AML-193 (cell line): ENCODE measurements at regions not wholly inside any gene's neighbourhood (a gene's known extent, or its start where the extent isn't known, plus 50 kb on each side); places are given as distances from the start of the nearest gene placed in this dataset.

Experiments used
- DNase-seq, 2 experiments: peaks; one replicate each; lab custom pipeline; 2025; lab: John Stamatoyannopoulos, UW

DNA sequence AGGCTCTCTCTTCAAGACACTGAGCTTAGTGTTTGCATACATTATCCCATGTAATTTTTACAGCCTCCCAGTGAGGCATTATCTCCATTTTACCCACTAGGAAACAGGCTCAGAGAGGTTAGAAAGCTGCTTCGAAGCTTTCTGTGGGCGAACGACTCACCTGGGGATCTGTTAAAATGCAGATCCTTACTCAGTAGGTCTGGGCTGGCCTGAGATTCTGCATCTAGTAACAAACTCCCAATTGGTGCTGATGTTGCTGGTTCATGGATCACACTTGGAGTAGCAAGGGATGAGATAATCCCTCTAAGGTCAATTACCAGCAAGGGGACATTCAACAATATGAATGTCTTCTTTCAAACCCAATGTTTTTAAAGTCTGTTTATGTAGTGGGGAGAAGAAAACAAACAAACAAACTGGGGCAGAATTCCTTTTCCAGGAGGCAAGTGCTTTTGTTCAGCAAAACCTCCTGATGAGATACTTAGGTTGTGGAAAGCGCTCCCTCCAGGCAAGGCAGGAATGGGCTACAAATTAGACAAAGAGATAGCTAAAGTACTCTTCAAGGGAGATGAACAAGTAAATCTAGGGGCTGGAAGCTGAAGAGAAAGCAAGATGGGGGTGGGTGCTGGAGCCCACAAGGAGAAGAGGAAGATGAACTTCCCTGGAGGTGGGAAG is 311.9 kb downstream of the SHQ1 start:
- DNase-seq: no peak

DNA sequence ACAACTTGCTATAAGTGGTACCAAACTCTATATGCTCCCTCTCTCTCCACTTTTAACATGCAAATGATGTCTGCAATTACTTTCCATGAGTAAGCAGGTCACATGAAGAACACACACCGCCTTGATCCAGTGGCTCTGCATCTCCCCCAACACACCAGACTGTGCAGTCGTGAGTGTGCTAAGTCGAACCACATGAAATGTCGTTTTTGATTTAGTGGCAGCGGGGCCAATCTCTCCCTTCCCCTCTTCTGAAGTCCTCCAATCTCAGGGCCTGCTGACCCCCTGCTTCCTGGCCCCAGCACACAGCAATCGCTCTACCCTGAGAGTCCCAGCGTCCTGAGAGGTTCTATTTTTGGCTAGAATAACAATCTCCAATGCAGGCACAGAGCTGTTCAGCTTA is 312.5 kb downstream of the SHQ1 start:
- no peak for DNase-seq

DNA sequence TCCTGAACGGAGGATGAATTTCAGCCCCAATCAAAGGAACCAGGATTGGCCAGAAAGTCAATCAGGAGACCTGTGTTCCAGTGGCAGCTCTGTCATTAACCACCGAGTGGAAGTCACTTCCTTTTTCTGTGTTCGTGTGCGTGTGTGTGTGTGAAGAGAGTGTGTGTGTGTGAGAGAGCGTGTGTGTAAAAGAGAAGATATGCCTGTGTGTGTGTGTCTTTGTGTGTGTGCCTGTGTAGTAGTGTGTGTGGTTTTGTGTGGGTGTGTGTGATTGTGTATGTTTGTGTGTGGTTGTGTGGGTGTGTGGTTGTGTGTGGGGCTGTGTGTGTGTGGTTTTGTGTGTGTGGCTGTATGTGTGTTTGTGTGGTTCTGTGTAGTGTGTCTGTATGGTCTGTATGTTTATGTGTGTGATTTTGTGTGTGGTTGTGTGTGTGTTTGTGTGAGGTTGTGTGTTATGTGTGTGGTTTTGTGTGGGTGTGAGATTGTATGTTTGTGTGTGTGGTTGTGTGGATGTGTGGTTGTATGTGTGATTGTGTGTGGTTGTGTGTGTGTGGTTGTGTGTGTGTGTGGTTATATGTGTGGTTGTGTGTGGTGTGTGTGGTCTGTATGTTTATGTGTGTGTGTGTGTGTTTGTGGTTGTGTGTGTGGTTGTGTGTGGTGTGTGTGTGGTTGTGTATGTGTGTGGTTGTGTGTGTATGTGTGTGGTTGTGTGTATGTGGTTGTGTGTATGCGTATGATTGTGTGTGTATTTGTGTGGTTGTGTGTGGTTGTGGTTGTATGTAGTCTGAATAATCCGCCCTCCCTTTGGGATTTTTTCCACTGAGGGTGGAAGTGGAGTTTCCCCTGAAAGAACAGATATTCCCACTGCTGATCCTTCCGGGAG is 314.4 kb downstream of the SHQ1 start:
- DNase-seq: peak; percentile 19 to 29

DNA sequence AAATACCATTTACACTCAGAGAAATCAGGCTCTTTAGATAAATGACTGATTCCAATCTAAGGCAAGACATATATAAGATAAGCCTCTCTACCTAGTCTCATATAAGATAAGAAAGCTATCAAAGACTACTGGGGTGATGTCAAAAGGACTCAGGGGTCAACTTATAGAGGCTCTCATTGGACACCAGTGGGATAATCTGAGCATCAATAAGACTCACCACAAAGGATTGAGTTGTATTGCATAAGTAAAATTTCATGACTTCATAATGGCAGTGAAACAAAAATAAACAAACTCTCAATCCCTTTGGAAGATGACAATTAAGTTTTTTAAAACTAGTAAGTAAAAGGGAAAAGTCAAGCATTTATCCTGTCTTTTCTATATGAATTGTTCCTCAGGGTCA is 317.8 kb downstream of the SHQ1 start:
- DNase-seq: no peak

DNA sequence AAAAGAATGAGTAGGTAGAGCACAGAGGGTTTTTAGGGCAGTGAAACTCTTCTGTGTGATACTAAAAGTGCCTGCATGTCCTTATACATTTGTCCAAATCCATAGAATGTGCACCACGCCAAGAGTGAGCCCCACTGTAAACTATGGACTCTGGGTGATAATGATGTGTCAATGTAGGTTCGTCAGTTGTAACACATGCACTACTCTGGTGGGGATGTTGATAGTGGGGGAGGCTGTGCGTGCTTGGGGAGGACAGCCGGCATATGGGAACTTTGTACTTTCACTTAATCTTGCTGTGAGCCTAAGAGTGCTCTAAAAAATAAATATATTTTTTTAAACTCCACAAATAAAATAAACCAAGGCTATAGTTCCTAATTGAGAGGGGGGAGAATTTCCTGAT is 319.2 kb downstream of the SHQ1 start:
- no peak for DNase-seq

DNA sequence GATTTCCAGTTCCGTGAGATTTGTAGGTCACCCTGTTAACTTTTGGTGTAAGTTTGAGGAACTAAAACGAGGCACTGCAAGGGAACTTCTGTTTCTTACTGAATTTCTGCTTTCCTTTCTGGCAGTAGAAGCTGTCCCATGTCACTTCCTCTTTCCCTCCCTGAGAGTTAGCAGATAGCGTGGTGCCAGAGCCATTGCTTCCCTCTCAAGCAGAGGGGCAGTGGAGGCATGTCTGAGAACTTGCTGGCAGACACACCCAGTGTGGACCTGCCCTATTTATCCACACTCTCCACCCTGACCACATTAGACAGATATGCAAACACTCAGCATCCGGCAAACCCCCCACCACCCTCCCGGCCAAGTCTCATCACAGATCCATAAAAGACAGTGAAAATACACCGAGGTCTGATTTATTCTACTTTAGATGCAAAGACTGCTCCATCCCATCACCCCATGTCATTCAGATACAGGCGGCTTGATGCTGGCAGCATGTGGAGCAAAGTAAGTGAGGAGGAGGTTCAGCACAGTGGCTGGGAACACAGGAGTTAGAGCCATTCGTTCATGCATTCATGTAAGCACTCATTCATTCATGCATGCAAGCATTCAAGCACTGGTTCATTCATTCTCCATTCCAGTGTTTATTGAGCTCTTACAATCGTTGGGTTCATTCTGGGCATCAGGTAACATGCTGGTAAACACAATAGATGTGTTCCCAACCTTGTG is 324.7 kb downstream of the SHQ1 start:
- DNase-seq: peak; percentile 99 to 100

DNA sequence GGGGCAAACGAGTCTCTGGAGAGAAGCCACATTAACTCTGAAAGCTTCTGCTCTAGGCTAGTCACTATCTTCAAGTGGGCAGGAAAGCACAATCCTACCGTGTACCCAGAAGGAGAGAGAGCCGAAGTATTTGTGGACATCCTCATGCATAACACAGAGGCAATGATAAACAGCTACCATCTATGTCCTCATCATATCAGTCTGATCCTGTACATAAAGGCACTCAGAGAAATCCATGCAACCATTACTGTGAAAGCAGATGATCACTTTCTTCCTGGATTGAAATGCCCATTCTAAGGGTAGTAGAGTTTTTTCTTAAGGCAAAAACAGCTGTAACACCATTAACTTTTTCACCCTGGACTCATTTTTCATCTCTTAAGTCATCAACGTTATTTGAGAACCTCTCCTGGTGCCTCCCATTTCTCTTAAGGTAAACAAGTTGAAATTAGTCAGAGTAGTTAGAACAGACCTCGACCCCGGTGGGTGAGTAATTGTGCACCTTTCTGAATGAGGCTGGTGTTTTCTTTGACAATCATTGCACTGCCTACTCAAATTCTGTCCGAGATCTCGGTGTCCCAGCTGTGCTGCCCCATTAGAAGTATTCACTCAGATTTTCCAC is 327.4 kb downstream of the SHQ1 start:
- no peak for DNase-seq

DNA sequence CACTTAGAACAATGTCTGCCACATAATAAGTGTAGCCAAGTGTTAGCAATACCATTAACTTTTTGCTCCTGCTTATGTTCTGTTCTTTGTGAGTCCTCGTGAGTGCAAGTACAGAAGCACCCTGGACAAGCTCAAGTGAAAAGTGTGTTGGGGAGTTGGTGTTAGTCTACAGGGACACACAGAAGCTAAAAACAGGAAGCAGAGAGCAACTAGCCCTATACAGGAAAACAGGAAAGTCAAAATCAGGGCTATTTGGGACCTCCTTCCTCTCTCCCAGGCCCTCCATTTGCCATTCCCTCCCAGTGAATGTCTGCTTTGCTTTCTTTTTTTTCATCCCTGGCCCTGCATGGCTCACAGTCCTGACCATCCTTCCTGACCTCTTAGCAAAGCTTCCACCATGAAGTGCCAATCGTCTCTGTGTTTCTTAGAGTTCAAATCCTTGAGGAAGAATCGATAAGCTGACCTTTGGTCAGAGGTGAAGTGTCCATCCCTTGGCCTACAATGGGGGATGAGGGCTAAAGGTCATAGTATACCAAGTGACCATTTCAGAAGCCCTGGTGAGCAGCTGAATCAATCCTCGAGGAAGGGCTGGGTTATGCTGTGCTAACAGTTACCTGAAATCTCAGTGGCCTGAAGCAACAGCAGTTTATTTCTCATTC is 328.2 kb downstream of the SHQ1 start:
- no peak for DNase-seq

DNA sequence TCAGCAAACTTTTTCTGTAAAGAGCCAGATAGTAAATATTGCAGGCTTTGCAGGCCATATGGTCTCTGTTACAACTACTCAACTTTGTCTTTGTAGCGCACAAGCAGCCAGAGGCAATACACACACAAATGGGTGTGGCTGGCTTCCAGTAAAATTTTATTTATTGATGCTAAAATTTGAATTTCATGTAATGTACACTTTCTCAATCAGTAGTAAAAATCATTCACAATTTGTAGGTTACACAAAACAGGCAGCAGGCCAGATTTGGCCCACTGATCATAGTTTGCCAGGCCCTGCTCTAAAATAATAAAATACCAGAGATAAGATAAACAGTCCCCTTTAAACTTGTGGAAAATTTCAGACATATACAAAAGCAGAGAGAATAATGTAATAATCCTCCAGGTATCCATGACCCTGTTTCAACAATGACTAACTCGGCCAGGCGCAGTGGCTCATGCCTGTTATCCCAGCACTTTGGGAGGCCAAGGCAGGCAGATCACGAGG is 330.3 kb downstream of the SHQ1 start:
- no peak for DNase-seq

DNA sequence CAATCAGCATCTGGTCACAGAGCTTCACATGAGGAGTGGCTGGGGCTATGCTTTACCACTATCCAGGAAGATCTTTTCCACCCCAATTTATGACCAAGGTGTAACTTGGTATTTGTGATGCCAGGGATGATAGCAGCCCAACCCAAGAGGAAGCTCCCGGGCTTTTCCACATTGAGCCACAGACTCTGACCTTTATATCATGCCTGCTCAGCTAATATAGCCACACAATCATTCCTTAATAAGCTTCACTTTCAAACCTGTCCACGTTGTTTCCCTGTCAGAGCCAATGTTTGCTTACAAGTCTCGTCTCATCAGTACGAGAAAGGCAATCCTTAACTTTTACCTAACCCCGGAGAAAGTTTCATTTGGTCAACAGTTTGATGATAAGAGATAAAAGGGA is 330.9 kb downstream of the SHQ1 start:
- no peak for DNase-seq

DNA sequence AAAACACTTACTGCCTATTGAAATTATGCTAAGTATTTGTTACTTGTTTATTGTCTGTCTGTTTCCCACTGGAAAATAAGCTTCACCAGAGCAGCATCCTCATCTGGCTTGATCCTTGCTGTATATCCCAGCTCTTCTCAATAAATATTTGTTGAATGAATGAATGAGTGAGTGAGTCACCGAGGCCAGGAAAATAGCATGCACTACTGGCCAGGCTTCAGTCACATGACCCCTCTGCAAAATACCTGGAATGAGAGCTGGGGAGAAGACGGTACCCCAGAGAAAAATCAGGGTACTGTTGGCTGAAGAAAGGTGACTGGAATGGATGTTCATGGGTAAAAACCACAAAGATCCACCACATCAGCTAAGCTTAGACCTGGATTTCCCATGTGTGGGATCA is 331.9 kb downstream of the SHQ1 start:
- DNase-seq: no peak

DNA sequence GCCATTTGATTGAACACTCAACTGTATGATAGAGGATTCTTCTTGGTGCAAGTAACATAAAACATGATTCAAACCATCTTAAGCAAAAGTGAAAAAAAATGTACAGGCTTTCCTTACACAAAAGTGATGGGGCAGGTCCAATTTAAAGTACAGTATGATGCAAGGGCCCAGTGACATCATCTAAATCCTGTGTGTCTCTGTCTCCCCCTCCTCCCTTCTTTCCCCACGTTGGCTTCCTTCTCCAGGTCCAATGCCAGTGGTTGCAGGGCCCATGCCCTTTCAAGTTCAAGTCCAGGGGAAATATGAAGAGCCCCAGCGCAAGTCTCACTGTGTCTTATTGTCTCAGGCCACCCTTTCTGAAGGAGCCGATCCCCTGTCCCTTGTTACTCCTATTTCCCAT is 332.3 kb downstream of the SHQ1 start:
- DNase-seq: no peak

DNA sequence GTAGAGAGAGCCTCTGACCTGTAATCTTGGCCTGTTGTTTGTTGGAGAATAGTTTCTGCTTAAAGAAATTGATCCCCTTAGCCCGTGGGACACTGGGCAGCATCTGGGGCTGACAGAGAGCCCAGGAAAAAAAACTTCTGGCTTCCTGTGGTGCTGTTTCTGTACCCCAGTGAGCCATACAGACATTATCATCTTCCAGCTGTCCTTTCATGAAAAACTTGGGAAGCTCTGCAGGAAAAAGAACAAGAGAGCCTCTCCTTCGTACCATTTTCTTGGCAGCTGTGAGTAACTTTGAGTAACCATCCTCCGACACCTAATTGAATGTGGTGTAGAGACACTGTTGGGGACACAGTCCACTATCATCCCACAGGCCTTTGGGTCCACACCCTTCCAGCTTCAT is 333.0 kb downstream of the SHQ1 start:
- no peak for DNase-seq

DNA sequence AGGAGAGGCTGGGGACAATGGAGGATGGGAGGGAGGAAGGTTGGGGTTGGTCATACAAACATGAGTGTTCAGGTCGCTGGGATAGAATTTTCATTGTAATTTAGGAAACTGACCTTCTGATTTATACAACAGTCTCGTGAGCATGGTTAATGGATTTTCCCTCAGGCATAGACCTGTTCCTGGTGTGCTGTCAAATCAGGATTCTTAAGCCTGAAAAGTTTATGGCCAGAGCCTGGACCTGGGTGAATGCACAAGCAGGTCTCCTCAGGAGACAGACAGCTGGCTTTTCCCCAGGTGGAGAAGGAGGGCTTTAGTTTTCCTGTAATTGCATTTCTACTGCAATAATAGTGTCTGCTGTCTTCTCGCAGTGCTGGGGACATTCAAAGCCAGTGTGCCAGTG is 338.0 kb downstream of the SHQ1 start:
- no peak for DNase-seq

DNA sequence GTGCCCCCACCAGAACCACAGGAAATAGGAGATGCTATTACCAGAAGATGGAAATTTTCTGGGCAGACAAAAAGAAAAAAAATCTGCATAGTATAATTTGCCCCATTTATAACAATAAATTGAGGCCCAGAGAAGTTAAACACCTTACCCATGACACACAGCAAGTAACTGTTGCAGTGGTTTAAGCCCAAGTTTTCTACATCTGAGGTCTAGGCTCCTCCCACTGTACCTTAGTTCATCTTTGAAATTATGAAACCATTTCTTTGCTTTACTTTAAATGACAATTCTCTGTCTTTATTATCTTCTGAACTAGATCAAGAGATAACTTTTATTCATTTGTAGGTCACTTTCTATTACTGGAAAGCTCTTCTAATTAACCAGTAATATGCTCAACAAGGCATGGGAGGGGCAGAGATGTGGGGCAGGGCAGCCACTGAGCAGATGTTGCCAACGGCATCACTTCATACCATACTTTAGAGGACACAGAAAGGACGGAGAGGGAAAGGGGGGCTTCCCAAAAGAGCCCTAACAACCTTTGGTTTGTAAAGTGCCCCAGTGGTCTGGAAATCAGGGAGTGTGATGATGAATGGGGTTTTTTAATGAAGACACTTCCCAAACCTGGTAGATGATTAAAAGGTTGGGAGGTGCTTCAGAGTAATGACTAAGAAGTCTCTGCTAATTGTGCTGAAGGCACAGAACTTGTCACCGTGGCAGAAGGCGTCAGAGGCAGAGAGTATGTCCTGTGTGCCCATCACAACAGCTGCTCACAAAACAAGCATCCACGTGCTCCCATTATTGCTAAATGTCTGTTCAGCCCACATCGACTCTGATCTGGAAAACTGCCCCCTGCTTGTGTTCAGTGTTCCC is 342.5 kb downstream of the SHQ1 start:
- no peak for DNase-seq

DNA sequence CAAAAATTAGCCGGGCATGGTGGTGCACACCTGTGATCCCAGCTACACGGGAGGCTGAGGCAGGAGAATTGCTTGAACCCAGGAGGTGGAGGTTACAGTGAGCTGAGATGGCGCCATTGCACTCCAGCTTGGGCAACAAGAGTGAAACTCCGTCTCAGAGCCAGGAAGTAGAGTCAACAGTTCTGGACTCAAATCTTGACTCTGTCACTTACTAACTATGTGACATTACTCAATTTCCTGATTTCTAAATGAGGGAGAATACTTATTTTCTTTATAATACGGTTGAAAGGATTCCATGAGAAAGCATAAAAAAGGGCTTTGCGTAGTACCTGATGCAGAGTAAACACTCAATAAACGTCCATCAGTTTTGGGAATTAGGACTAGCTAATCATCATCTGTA is 350.7 kb downstream of the SHQ1 start:
- DNase-seq: peak; percentile 25 to 42

DNA sequence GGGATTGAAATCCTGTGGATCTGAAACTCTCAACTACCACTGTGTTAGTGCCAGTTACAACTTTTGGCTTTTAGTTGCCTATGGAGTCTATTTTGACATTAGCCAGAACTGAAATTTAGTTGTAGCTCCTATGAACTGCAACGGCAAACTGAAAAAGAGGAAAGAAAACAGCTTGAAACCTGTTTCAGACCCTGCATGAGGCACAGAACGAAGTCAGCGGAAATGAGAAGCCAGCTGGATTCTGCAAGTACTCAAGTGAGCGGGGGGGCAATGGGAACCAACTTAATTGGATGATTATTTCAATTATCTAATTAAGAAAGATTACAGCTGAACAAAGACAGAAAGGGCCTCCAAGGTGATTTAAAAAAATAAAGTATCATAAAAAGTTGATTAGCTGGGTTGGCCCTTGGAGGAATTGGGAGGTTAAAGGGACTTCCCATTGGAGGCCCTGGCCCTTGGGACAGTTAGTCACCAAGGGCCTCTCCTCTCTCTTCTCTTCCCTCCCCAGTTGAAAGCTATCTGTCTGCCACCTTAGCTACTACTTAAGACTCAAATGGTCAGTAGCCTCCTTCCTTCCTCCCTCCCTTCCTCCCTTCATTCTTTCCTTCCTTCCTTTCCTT is 352.1 kb downstream of the SHQ1 start:
- DNase-seq: no peak

DNA sequence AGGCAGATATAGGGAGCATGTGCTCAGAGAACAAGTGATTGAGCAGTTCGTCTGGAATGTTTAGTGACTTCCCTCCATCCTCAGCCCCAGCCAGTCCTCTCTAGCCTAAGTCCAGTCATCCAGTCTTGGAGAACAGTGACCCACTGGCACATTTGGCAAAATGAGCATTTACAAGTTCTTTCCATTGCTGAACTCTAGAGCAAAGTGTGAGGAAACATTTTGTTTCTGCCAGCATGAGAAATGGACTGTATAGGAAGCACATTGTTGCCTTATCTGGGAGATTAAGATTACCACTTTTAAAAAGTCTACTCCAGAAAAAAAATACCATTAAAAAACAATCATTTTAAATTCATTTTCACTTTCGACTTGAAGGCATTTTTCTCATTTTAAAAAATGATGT is 353.6 kb downstream of the SHQ1 start:
- no peak for DNase-seq

DNA sequence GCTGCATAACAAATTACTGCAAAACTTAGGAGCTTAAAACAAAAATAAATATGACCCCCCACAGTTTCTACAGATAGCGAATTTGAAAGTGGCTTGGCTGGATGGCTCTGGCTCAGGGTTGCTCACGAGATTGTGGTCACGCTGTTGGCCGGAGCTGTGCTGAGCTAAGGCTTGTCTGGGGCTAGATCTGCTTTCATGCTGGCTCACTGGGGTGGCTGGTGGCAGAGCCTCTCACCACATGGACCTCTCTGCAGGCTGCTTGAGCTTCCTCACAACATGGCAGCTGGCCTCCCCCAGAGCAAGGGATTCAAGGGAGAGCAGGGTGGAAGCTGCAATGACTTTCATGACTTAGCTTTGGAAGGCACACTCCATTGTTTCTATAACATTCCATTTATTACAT is 354.1 kb downstream of the SHQ1 start:
- no peak for DNase-seq

DNA sequence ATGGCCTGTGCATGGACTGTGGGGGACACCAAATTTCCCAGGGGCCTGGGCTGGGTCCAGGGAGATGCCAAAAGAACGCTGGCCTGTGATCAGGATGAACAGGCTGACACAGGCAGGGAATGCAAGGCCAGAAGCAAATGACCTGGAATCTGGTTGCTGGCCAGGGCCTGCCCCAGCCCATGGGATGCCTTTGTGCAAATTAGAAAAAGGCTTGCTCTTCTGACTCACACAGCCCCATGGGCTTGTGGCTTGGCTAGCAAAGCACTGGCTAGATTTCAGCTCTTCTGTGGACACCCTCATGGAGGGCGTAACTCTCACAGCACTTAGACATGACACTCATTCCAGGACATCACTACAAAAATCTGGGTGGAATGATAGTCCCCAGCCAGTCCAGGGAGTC is 356.0 kb downstream of the SHQ1 start:
- DNase-seq: no peak
